HepG2 (cell line): ENCODE measurements at regions not wholly inside any gene's neighbourhood (a gene's known extent, or its start where the extent isn't known, plus 50 kb on each side); places are given as distances from the start of the nearest gene placed in this dataset.

ENCODE experiments used
- ADNP ChIP-seq: sonication (generic); formaldehyde crosslinking; IDR thresholded peaks from 2 replicates; pipeline ENCODE4 v1.4.0; 2020; ENCODE audit warnings: missing genetic modification reagents
- AGO1 ChIP-seq: fragments of 200-400 bp; formaldehyde crosslinking; IDR thresholded peaks from 2 replicates; pipeline ENCODE4 v1.6.1; 2017; ENCODE audit warnings: mild to moderate bottlenecking, low read depth, low read length, moderate library complexity; ENCODE audit not compliant: poor library complexity, severe bottlenecking
- BRF2 ChIP-seq: sonication (generic); formaldehyde crosslinking; IDR thresholded peaks from 2 replicates; pipeline ENCODE4 v1.8.1; 2022; ENCODE audit warnings: mild to moderate bottlenecking, missing genetic modification reagents
- CBFB ChIP-seq: sonication (generic); formaldehyde crosslinking; IDR thresholded peaks from 2 replicates; pipeline ENCODE4 v1.4.0; 2020; ENCODE audit warnings: missing genetic modification reagents
- FOXK1 ChIP-seq: sonication (generic); formaldehyde crosslinking; IDR thresholded peaks from 2 replicates; pipeline ENCODE4 v1.4.0; 2020; ENCODE audit warnings: low read depth, missing genetic modification reagents, borderline replicate concordance
- HOMEZ ChIP-seq: IDR thresholded peaks from 2 replicates; pipeline ENCODE4 v1.6.1; 2016; ENCODE audit warnings: low read depth
- MTF1 ChIP-seq: sonication (generic); formaldehyde crosslinking; IDR thresholded peaks from 2 replicates; pipeline ENCODE4 v1.5.0; 2020; ENCODE audit warnings: missing genetic modification reagents
- MXD4 ChIP-seq: IDR thresholded peaks from 2 replicates; pipeline ENCODE4 v1.6.1; 2016; ENCODE audit warnings: mild to moderate bottlenecking, missing biosample characterization, missing genetic modification reagents
- NFRKB ChIP-seq: fragments of 450-650 bp; IDR thresholded peaks from 2 replicates; pipeline ENCODE4 v1.6.1; 2017
- RCOR2 ChIP-seq: IDR thresholded peaks from 2 replicates; pipeline ENCODE4 v1.6.1; 2016; ENCODE audit warnings: missing biosample characterization, missing genetic modification reagents
- RFXAP ChIP-seq: sonication (generic); formaldehyde crosslinking; IDR thresholded peaks from 2 replicates; pipeline ENCODE4 v1.4.0; 2020; ENCODE audit warnings: missing genetic modification reagents, borderline replicate concordance
- SMYD3 ChIP-seq: sonication (generic); formaldehyde crosslinking; IDR thresholded peaks from 2 replicates; pipeline ENCODE4 v1.8.1; 2023; ENCODE audit warnings: mild to moderate bottlenecking, missing genetic modification reagents
- ZFP36 ChIP-seq: fragments of 150-350 bp; IDR thresholded peaks from 2 replicates; pipeline ENCODE4 v1.6.1; 2018; ENCODE audit warnings: borderline replicate concordance, low read length, low read depth; ENCODE audit not compliant: partially characterized antibody
- ZKSCAN5 ChIP-seq: sonication (generic); formaldehyde crosslinking; IDR thresholded peaks from 2 replicates; pipeline ENCODE4 v1.5.1; 2020; ENCODE audit warnings: mild to moderate bottlenecking, missing genetic modification reagents
- ZNF337 ChIP-seq: sonication (generic); formaldehyde crosslinking; IDR thresholded peaks from 2 replicates; pipeline ENCODE4 v1.5.1; 2020; ENCODE audit warnings: missing genetic modification reagents, low read depth, mild to moderate bottlenecking, borderline replicate concordance
- ZNF430 ChIP-seq: sonication (generic); formaldehyde crosslinking; IDR thresholded peaks from 2 replicates; pipeline ENCODE4 v1.9.0; 2021; ENCODE audit warnings: mild to moderate bottlenecking, missing genetic modification reagents
- ZNF572 ChIP-seq: sonication (generic); formaldehyde crosslinking; IDR thresholded peaks from 2 replicates; pipeline ENCODE4 v1.5.1; 2020; ENCODE audit warnings: mild to moderate bottlenecking, missing genetic modification reagents
- ZNF766 ChIP-seq: sonication (generic); formaldehyde crosslinking; IDR thresholded peaks from 2 replicates; pipeline ENCODE4 v1.5.0; 2020; ENCODE audit warnings: missing genetic modification reagents, borderline replicate concordance
- TF ChIP-seq, protein P1 (sequence below): sonication (generic); formaldehyde crosslinking; IDR thresholded peaks from 2 replicates; pipeline ENCODE4 v1.4.0; 2020; ENCODE audit warnings: missing genetic modification reagents
- TF ChIP-seq, protein P2 (sequence below): sonication (generic); formaldehyde crosslinking; IDR thresholded peaks from 2 replicates; pipeline ENCODE4 v1.5.0; 2020; ENCODE audit warnings: mild to moderate bottlenecking, missing genetic modification reagents
- TF ChIP-seq, protein P3 (sequence below): sonication (generic); formaldehyde crosslinking; IDR thresholded peaks from 2 replicates; pipeline ENCODE4 v1.4.0; 2020; ENCODE audit warnings: missing genetic modification reagents
- TF ChIP-seq, protein P4 (sequence below): sonication (generic); formaldehyde crosslinking; IDR thresholded peaks from 2 replicates; pipeline ENCODE4 v1.4.0; 2020; ENCODE audit warnings: mild to moderate bottlenecking, missing genetic modification reagents

- no peak for TF ChIP-seq MTF1 (CRISPR knock-in tag)
- TF ChIP-seq ZKSCAN5: no peak
- TF ChIP-seq, protein P1, sequence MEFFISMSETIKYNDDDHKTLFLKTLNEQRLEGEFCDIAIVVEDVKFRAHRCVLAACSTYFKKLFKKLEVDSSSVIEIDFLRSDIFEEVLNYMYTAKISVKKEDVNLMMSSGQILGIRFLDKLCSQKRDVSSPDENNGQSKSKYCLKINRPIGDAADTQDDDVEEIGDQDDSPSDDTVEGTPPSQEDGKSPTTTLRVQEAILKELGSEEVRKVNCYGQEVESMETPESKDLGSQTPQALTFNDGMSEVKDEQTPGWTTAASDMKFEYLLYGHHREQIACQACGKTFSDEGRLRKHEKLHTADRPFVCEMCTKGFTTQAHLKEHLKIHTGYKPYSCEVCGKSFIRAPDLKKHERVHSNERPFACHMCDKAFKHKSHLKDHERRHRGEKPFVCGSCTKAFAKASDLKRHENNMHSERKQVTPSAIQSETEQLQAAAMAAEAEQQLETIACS (CRISPR knock-in tag): no peak
- TF ChIP-seq NFRKB: no peak
- TF ChIP-seq, protein P2, sequence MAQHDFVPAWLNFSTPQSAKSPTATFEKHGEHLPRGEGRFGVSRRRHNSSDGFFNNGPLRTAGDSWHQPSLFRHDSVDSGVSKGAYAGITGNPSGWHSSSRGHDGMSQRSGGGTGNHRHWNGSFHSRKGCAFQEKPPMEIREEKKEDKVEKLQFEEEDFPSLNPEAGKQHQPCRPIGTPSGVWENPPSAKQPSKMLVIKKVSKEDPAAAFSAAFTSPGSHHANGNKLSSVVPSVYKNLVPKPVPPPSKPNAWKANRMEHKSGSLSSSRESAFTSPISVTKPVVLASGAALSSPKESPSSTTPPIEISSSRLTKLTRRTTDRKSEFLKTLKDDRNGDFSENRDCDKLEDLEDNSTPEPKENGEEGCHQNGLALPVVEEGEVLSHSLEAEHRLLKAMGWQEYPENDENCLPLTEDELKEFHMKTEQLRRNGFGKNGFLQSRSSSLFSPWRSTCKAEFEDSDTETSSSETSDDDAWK (CRISPR knock-in tag): no peak
- TF ChIP-seq ZFP36: no peak
- no peak for TF ChIP-seq ZNF572 (CRISPR knock-in tag)
- TF ChIP-seq MXD4 (CRISPR knock-in tag): no peak
- TF ChIP-seq ADNP: no peak
- TF ChIP-seq SMYD3: no peak
- TF ChIP-seq AGO1: no peak
- TF ChIP-seq ZNF337: no peak; the same call in 1 of the 2 replicates
- no peak for TF ChIP-seq ZNF430 (CRISPR knock-in tag)
- TF ChIP-seq, protein P3, sequence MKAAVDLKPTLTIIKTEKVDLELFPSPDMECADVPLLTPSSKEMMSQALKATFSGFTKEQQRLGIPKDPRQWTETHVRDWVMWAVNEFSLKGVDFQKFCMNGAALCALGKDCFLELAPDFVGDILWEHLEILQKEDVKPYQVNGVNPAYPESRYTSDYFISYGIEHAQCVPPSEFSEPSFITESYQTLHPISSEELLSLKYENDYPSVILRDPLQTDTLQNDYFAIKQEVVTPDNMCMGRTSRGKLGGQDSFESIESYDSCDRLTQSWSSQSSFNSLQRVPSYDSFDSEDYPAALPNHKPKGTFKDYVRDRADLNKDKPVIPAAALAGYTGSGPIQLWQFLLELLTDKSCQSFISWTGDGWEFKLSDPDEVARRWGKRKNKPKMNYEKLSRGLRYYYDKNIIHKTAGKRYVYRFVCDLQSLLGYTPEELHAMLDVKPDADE (CRISPR knock-in tag): no peak
- TF ChIP-seq HOMEZ (CRISPR knock-in tag): no peak
- no peak for TF ChIP-seq ZNF766
- TF ChIP-seq, protein P4, sequence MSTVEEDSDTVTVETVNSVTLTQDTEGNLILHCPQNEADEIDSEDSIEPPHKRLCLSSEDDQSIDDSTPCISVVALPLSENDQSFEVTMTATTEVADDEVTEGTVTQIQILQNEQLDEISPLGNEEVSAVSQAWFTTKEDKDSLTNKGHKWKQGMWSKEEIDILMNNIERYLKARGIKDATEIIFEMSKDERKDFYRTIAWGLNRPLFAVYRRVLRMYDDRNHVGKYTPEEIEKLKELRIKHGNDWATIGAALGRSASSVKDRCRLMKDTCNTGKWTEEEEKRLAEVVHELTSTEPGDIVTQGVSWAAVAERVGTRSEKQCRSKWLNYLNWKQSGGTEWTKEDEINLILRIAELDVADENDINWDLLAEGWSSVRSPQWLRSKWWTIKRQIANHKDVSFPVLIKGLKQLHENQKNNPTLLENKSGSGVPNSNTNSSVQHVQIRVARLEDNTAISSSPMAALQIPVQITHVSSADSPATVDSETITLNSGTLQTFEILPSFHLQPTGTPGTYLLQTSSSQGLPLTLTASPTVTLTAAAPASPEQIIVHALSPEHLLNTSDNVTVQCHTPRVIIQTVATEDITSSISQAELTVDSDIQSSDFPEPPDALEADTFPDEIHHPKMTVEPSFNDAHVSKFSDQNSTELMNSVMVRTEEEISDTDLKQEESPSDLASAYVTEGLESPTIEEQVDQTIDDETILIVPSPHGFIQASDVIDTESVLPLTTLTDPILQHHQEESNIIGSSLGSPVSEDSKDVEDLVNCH (CRISPR knock-in tag): no peak
- no peak for TF ChIP-seq FOXK1 (CRISPR knock-in tag)
- no peak for TF ChIP-seq BRF2 (CRISPR knock-in tag)
- no peak for TF ChIP-seq RCOR2 (CRISPR knock-in tag)
- no peak for TF ChIP-seq RFXAP (CRISPR knock-in tag)
- no peak for TF ChIP-seq CBFB (CRISPR knock-in tag)
Observed at GRCh38 chr20:37636212-37636975, 57.4 kb upstream of the CTNNBL1 start (continued).
